Smooth muscle cell (in vitro differentiated cells): ENCODE measurements at regions not wholly inside any gene's neighbourhood (a gene's known extent, or its start where the extent isn't known, plus 50 kb on each side); places are given as distances from the start of the nearest gene placed in this dataset.
A peak's percentile ranks its signal among the peaks of the same experiment; 100 is the strongest.

Experiments
- DNase-seq: peaks from one replicate; lab custom pipeline; 2025; ENCODE audit not compliant: unreplicated experiment; lab: John Stamatoyannopoulos, UW
- H2AFZ ChIP-seq: fragments of 200-600 bp; sonication (generic); 2 replicates; pipeline ENCODE4 v1.6.0; 2016; ENCODE audit warnings: antibody characterized with exemption, low read depth, mild to moderate bottlenecking
- H3F3A ChIP-seq: fragments of 200-600 bp; sonication (generic); 2 replicates; pipeline ENCODE4 v1.6.0; 2017; ENCODE audit warnings: antibody characterized with exemption, low read depth
- H3K27ac ChIP-seq: fragments of 200-600 bp; sonication (generic); 2 replicates; pipeline ENCODE4 v1.5.1; 2016; ENCODE audit warnings: low read depth, mild to moderate bottlenecking
- H3K27me3 ChIP-seq: fragments of 200-600 bp; sonication (generic); 2 replicates; pipeline ENCODE4 v1.6.1; 2016; ENCODE audit warnings: low read depth, mild to moderate bottlenecking
- H3K36me3 ChIP-seq: fragments of 200-600 bp; sonication (generic); 2 replicates; pipeline ENCODE4 v1.5.1; 2016; ENCODE audit warnings: low read depth
- H3K4me1 ChIP-seq: fragments of 200-600 bp; sonication (generic); 2 replicates; pipeline ENCODE4 v1.5.1; 2016; ENCODE audit warnings: low read depth
- H3K4me2 ChIP-seq: fragments of 200-600 bp; sonication (generic); 2 replicates; pipeline ENCODE4 v1.6.0; 2016; ENCODE audit warnings: mild to moderate bottlenecking
- H3K4me3 ChIP-seq: fragments of 200-600 bp; sonication (generic); 2 replicates; pipeline ENCODE4 v1.5.1; 2016; ENCODE audit warnings: mild to moderate bottlenecking
- H3K79me2 ChIP-seq: fragments of 200-600 bp; sonication (generic); 2 replicates; pipeline ENCODE4 v1.6.0; 2016; ENCODE audit warnings: low read depth, mild to moderate bottlenecking
- H3K9ac ChIP-seq: fragments of 200-600 bp; sonication (generic); 2 replicates; pipeline ENCODE4 v1.6.0; 2016; ENCODE audit warnings: low read depth
- H3K9me3 ChIP-seq: fragments of 200-600 bp; sonication (generic); replicated peaks from 2 replicates; pipeline ENCODE4 v1.5.1; 2016; ENCODE audit warnings: low read depth
- H4K20me1 ChIP-seq: fragments of 200-600 bp; sonication (generic); 2 replicates; pipeline ENCODE4 v1.6.0; 2016; ENCODE audit warnings: low read depth
- CTCF ChIP-seq: fragments of 200-600 bp; sonication (generic); IDR thresholded peaks from 2 replicates; pipeline ENCODE4 v1.5.1; 2017; ENCODE audit warnings: borderline replicate concordance, mild to moderate bottlenecking, antibody characterized with exemption; ENCODE audit not compliant: insufficient read depth, poor library complexity, severe bottlenecking
- WGBS: methylation state at CpG from one replicate; pipeline ENCODE4 v1.1.7; 2016; ENCODE audit warnings: low lambda C conversion rate; 5-methylcytosine and 5-hydroxymethylcytosine counted together

DNA sequence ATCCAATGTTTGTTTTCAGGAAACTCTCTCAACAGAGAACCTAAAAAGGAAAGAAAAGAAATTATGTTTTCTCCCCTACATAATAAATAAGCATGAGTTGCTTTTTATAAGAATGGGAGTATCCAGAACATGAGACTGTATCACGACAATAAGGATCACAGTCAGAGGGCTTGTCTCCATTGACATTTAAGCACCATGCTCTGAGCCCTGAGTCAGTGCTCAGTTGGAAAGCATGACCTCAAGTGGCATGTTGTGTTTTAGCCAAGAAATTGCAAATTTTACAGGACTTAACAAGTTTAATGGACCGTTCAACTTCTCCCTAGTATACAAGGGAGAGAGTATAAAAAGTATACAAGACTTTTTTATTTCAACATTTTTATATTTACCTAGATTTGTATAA is 431.6 kb downstream of the GJA1 start:
- Histone ChIP-seq H3K4me1 (peaks cover 13% of the 10 kb centered on the region), H3K36me3 (no peaks in the 10 kb centered on the region), H3K9me3 (no peaks in the 10 kb centered on the region), H3K27ac (peak overlapping the region; percentile 70), H3K4me3 (no peak overlapping the region), H2AFZ (peak overlapping the region; percentile 77), H3F3A (peaks cover 17% of the 10 kb centered on the region), H3K27me3 (no peaks in the 10 kb centered on the region), H3K9ac (no peak overlapping the region), H3K79me2 (no peaks in the 10 kb centered on the region), H3K4me2 (peak overlapping the region; percentile 47), H4K20me1 (no peaks in the 10 kb centered on the region)
- TF ChIP-seq CTCF = no peak
- DNase-seq = no peak
- 22% methylated on average over 2 of the region's 2 CpGs for WGBS

DNA sequence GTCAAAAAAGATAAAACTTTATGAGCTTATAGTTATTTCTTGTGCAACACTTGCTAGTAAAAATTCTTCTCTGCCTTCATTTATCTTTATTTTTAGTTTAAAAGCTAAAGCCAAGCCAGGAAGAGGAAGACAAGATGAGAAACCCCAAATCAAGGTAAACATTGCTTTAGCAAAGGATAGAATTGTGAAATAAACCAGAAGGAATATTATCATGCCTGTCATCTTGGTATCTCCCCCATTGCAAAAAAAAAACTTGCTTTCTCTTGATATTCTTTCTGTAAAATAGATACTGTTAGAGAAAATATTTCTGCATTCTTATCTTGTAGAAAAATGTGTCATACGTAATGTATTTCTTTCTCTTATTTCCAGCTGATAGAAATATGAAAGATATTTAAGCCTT is 432.8 kb downstream of the GJA1 start:
- Histone ChIP-seq H3K4me2 (peak overlapping the region; percentile 47), H3K4me1 (peaks cover 13% of the 10 kb centered on the region), H2AFZ (peak overlapping the region; percentile 79), H3K9me3 (no peaks in the 10 kb centered on the region), H3K79me2 (no peaks in the 10 kb centered on the region), H3K9ac (no peak overlapping the region), H4K20me1 (no peaks in the 10 kb centered on the region), H3F3A (peaks cover 17% of the 10 kb centered on the region), H3K27me3 (no peaks in the 10 kb centered on the region), H3K36me3 (no peaks in the 10 kb centered on the region), H3K27ac (peak overlapping the region; percentile 70), H3K4me3 (no peak overlapping the region)
- 23% methylated on average over 1 of the region's 1 CpG for WGBS
- no peak for TF ChIP-seq CTCF
- DNase-seq = no peak

- H3F3A ChIP-seq = no peaks in the 10 kb centered on the region
- H3K9me3 ChIP-seq = no peaks in the 10 kb centered on the region
- H3K27me3 ChIP-seq = no peaks in the 10 kb centered on the region
- no peak overlapping the region for H3K4me3 ChIP-seq
- H3K79me2 ChIP-seq = no peaks in the 10 kb centered on the region
- no peak for TF ChIP-seq CTCF
- WGBS = 86% methylated on average over 2 of the region's 2 CpGs
- DNase-seq = no peak
- H3K27ac ChIP-seq = no peak overlapping the region
- H3K9ac ChIP-seq = no peak overlapping the region
- no peak overlapping the region for H3K4me2 ChIP-seq
- no peaks in the 10 kb centered on the region for H3K4me1 ChIP-seq
- no peak overlapping the region for H2AFZ ChIP-seq
- no peaks in the 10 kb centered on the region for H4K20me1 ChIP-seq
- H3K36me3 ChIP-seq = no peaks in the 10 kb centered on the region
Measured at GRCh38 chr6:121873595-121873994, 438.1 kb downstream of the GJA1 start.

- H3K79me2 ChIP-seq = no peaks in the 10 kb centered on the region
- no peak overlapping the region for H3K4me2 ChIP-seq
- no peak for TF ChIP-seq CTCF
- no peaks in the 10 kb centered on the region for H3F3A ChIP-seq
- no peak overlapping the region for H3K4me3 ChIP-seq
- H3K27me3 ChIP-seq = no peaks in the 10 kb centered on the region
- no peak overlapping the region for H3K27ac ChIP-seq
- H3K9me3 ChIP-seq = no peaks in the 10 kb centered on the region
- no peak for DNase-seq
- no peak overlapping the region for H2AFZ ChIP-seq
- H3K4me1 ChIP-seq = no peaks in the 10 kb centered on the region
- H4K20me1 ChIP-seq = no peaks in the 10 kb centered on the region
- no peak overlapping the region for H3K9ac ChIP-seq
- no peaks in the 10 kb centered on the region for H3K36me3 ChIP-seq
Measured at GRCh38 chr6:121876721-121877120, 441.3 kb downstream of the GJA1 start.
